Fibroblast of lung (primary cell): ENCODE measurements at regions not wholly inside any gene's neighbourhood (a gene's known extent, or its start where the extent isn't known, plus 50 kb on each side); places are given as distances from the start of the nearest gene placed in this dataset.
A peak's percentile ranks its signal among the peaks of the same experiment; 100 is the strongest.

Experiments
- DNase-seq, 2 donors: peaks; one replicate each; pipeline versions ENCODE4 v3.0.0 to v3.0.0-alpha.2; 2010; ENCODE audit warnings: low read depth in 2 of 2
- H2AFZ ChIP-seq: 2 replicates; pipeline ENCODE4 v1.5.1; 2012; ENCODE audit warnings: low read length, control low read depth, inconsistent platforms
- H3K27ac ChIP-seq: 2 replicates; pipeline ENCODE4 v1.5.1; 2011; ENCODE audit warnings: low read length, control low read depth; ENCODE audit not compliant: insufficient read depth
- H3K27me3 ChIP-seq: 2 replicates; pipeline ENCODE4 v1.5.1; 2011; ENCODE audit warnings: mild to moderate bottlenecking, low read length; ENCODE audit not compliant: control insufficient read depth, insufficient read depth
- H3K36me3 ChIP-seq: 2 replicates; pipeline ENCODE4 v1.5.1; 2011; ENCODE audit warnings: low read length; ENCODE audit not compliant: control insufficient read depth, insufficient read depth
- H3K4me1 ChIP-seq: 2 replicates; pipeline ENCODE4 v1.5.1; 2011; ENCODE audit warnings: low read length; ENCODE audit not compliant: control insufficient read depth, insufficient read depth; ENCODE audit errors: extremely low read depth
- H3K4me2 ChIP-seq: 2 replicates; pipeline ENCODE4 v1.5.1; 2011; ENCODE audit warnings: low read length, control low read depth; ENCODE audit not compliant: insufficient read depth; ENCODE audit errors: extremely low read depth
- H3K4me3 ChIP-seq, 4 experiments: fragments of 200-600 bp in 1 of 4; sonication (generic) in 1 of 4; replicated peaks in 1 of 4; 2 replicates each; pipeline ENCODE4 v1.5.1; 2011 to 2016; ENCODE audit warnings: low read length in 4 of 4, low read depth in 3 of 4, mild to moderate bottlenecking in 3 of 4, control low read depth in 2 of 4, inconsistent platforms in 1 of 4, mixed read lengths in 1 of 4; ENCODE audit not compliant: insufficient read depth in 1 of 4; ENCODE audit errors: control extremely low read depth in 1 of 4
- H3K79me2 ChIP-seq: 2 replicates; pipeline ENCODE4 v1.5.1; 2012; ENCODE audit warnings: mild to moderate bottlenecking, low read length, inconsistent platforms; ENCODE audit not compliant: control insufficient read depth, insufficient read depth
- H3K9ac ChIP-seq: 2 replicates; pipeline ENCODE4 v1.5.1; 2011; ENCODE audit warnings: mild to moderate bottlenecking, low read length, control low read depth; ENCODE audit not compliant: insufficient read depth
- H3K9me3 ChIP-seq: 2 replicates; pipeline ENCODE4 v1.5.1; 2012; ENCODE audit warnings: low read depth, low read length; ENCODE audit not compliant: control insufficient read depth, insufficient read depth
- H4K20me1 ChIP-seq: 2 replicates; pipeline ENCODE4 v1.5.1; 2011; ENCODE audit warnings: low read length; ENCODE audit not compliant: control insufficient read depth, insufficient read depth; ENCODE audit errors: extremely low read depth
- EZH2 ChIP-seq: IDR thresholded peaks from 2 replicates; pipeline ENCODE4 v1.5.1; 2012; ENCODE audit warnings: low read length, control low read depth, mild to moderate bottlenecking; ENCODE audit errors: missing control alignments
- TF ChIP-seq, protein P1 (sequence below), 2 donors: IDR thresholded peaks in 1 of 2; conservative IDR thresholded peaks in 1 of 2; 1 replicate in 1 of 2; 2 replicates in 1 of 2; pipeline ENCODE4 v1.5.1; 2011 to 2012; ENCODE audit warnings: low read length in 2 of 2, control low read depth in 1 of 2, inconsistent platforms in 1 of 2, low read depth in 1 of 2, mild to moderate bottlenecking in 1 of 2

DNA sequence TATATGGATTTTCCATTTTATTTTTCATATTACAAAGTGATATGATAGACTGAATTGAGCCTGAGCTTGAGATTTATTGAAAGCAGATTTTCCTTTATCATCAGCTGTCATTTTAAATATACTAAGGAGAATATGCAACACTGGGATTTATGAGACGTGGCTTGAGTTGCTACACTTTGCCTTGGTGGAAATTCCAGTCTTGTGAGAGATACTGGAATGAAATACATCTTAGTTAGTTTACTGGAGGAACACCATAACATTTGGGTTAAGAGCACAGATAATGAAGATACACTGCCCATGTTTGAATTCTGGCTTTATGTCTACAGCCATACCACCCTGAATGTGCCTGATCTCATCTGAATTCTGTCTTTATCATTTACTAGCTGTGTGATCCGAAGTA lies 86.5 kb upstream of the IFNGR1 start:
- no peak for TF ChIP-seq EZH2
- TF ChIP-seq, protein P1, sequence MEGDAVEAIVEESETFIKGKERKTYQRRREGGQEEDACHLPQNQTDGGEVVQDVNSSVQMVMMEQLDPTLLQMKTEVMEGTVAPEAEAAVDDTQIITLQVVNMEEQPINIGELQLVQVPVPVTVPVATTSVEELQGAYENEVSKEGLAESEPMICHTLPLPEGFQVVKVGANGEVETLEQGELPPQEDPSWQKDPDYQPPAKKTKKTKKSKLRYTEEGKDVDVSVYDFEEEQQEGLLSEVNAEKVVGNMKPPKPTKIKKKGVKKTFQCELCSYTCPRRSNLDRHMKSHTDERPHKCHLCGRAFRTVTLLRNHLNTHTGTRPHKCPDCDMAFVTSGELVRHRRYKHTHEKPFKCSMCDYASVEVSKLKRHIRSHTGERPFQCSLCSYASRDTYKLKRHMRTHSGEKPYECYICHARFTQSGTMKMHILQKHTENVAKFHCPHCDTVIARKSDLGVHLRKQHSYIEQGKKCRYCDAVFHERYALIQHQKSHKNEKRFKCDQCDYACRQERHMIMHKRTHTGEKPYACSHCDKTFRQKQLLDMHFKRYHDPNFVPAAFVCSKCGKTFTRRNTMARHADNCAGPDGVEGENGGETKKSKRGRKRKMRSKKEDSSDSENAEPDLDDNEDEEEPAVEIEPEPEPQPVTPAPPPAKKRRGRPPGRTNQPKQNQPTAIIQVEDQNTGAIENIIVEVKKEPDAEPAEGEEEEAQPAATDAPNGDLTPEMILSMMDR (conservative IDR thresholded peaks at IDR 0.05 in 1 of 2, IDR thresholded peaks at IDR 0.05 in 1 of 2; ENCODE audit: low read depth in 1 of 2, low read length in 2 of 2): no peak
- H3K4me2 ChIP-seq: no peak overlapping the region
- H2AFZ ChIP-seq: no peak overlapping the region
- no peak for DNase-seq
- no peak overlapping the region for H3K27ac ChIP-seq
- peaks cover 3% of the 10 kb centered on the region for H3K4me1 ChIP-seq
- H3K27me3 ChIP-seq: peaks cover 2% of the 10 kb centered on the region
- H3K36me3 ChIP-seq: no peaks in the 10 kb centered on the region
- H3K9ac ChIP-seq: no peak overlapping the region
- no peaks in the 10 kb centered on the region for H3K79me2 ChIP-seq
- no peaks in the 10 kb centered on the region for H3K9me3 ChIP-seq
- H4K20me1 ChIP-seq: no peaks in the 10 kb centered on the region
- no peak overlapping the region for H3K4me3 ChIP-seq

DNA sequence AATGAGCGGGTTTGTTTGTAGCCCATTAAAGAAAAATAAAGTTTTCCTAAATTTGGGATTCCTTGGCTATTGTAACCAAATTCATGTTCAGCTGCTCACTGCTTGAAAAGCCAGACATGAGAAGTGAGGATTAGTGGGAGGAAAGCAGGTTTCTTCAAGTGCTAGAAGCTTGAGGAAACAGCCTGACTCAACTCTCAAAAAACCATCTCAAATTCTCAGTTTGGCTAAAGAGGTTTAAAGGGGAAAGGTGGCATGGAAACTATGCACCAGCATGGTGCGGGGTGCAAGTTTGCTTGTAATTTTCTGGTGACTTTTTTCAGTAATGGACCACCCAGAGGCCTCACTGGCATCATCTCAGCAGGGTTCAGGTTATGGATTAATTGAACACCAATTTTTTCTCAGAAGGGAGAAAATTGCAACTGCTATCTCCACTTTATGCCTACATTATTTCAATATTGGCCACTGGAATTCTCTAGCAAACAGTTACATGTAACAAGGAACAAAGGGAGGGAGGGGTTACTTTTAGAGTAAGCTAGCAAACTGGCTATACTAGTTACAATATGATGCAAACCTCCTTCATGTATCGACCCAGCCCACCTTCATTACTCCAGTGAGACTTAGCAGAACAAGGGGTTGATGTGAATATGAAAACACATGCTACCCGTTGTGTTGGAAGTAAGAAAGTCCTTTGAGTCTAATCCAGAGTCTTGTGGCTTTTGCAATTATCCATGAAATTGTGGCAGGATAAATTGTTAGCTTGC lies 85.0 kb upstream of the IFNGR1 start:
- TF ChIP-seq, protein P1 (conservative IDR thresholded peaks at IDR 0.05 in 1 of 2, IDR thresholded peaks at IDR 0.05 in 1 of 2; ENCODE audit: low read depth in 1 of 2, low read length in 2 of 2): no peak
- no peak for TF ChIP-seq EZH2
- Histone ChIP-seq H3K27ac (no peak overlapping the region), H3K9ac (no peak overlapping the region), H3K4me2 (no peak overlapping the region), H3K4me1 (peaks cover 1% of the 10 kb centered on the region), H3K4me3 (no peak overlapping the region), H3K36me3 (no peaks in the 10 kb centered on the region), H3K27me3 (peaks cover 2% of the 10 kb centered on the region), H3K9me3 (no peaks in the 10 kb centered on the region), H3K79me2 (no peaks in the 10 kb centered on the region), H2AFZ (no peak overlapping the region), H4K20me1 (no peaks in the 10 kb centered on the region)
- DNase-seq: no peak

DNA sequence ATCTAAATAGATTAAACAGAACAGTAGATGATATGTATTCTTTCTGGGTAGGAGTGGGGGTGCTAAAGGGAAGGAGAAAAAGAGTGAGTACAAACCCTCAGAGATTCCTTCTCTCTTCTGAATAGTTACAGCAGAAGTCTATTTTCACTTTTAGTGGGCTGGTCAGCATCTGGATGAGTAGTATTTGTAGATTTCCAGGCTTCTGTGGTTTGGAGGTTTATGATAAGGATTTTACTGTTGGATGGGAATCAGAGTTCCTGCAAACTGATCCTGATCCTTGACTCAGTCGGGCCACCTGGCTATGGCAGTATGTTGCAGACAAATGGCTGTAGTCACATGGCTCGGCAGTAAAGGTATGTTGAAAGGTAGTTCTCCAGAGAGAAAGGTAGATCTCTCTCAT lies 84.3 kb upstream of the IFNGR1 start:
- H3K4me3 ChIP-seq: no peak overlapping the region
- H3K79me2 ChIP-seq: no peaks in the 10 kb centered on the region
- H3K9me3 ChIP-seq: no peaks in the 10 kb centered on the region
- H3K27me3 ChIP-seq: peaks cover 2% of the 10 kb centered on the region
- H2AFZ ChIP-seq: no peak overlapping the region
- H3K4me1 ChIP-seq: no peaks in the 10 kb centered on the region
- H3K36me3 ChIP-seq: no peaks in the 10 kb centered on the region
- H3K4me2 ChIP-seq: no peak overlapping the region
- no peak overlapping the region for H3K9ac ChIP-seq
- TF ChIP-seq EZH2: no peak
- TF ChIP-seq, protein P1 (conservative IDR thresholded peaks at IDR 0.05 in 1 of 2, IDR thresholded peaks at IDR 0.05 in 1 of 2; ENCODE audit: low read depth in 1 of 2, low read length in 2 of 2): no peak
- no peak overlapping the region for H3K27ac ChIP-seq
- peak in 1 of 2 donors; percentile 50 for DNase-seq
- no peaks in the 10 kb centered on the region for H4K20me1 ChIP-seq
